GM19395 (cell line): ENCODE measurements at regions not wholly inside any gene's neighbourhood (a gene's known extent, or its start where the extent isn't known, plus 50 kb on each side); places are given as distances from the start of the nearest gene placed in this dataset.

Experiments
- ATAC-seq: cut with Tn5 transposase; IDR thresholded peaks from one replicate; pipeline ENCODE4 v1.9.1; 2021; ENCODE audit warnings: mild to moderate bottlenecking, moderate library complexity; ENCODE audit not compliant: unreplicated experiment

DNA sequence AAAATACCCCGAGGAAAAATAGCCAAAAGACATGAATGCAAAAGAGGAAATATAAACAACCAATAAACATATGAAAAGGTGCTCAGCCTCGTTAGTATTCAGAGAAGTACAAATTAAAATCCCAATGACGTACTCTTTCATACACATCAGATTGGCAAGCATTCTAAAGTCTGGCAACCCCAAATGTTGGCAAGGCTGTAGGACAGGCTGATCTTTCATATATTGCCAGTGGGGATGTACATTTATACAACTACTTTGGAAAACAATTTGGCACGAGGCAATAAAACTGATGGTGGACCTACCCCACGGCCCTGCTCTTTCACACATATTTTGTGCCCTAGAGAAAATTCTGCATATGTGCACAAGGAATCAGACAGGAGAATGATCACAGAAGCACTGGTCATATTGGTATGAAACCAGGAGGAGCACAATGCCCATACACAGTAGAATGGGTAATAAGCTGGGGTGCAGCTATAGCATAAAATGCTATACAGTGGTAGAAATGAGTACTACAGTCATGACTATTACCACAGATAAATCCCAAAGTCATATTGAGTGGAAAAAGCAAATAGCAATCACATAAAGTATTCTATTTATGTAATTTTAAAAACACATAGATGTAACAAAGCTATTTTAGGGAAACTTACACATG lies 176.0 kb upstream of the SLC24A5 start:
- no peak for ATAC-seq

DNA sequence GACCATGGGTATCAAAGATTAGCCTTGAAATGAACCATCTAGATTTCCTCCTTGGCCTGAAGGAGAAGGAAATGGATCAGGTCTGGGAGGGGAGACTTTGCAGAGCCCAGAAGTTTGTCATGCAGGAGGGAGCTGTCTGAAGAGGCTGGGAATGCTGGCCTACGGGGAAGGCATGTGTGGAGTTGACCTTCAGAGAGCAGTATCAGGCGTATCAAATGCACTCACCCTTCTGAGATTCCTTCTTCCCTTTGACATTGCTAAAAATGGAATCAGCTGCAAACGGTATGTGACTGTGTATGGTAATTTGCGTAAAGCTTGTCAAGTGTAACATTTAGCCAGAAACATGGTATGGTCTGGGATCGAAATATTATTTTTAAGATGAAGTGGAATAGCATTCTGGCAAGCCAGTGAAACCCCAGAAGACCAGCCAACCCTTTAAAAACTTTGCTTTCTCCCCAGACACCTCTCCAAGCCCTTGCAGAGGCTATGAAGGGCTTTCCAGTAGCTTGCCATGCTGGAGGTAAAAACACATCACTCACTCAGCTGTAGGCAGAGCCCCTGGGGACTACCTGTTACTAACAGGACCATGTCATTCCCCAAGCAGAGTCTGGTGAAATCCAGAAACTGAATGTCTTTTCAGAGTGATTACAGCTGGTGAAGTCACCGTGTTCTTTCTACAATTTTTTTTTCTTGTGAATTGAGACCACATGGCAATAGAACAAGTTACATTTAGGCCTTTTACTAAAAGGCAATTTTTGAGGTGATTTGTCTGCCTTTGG lies 174.7 kb upstream of the SLC24A5 start:
- ATAC-seq = no peak

DNA sequence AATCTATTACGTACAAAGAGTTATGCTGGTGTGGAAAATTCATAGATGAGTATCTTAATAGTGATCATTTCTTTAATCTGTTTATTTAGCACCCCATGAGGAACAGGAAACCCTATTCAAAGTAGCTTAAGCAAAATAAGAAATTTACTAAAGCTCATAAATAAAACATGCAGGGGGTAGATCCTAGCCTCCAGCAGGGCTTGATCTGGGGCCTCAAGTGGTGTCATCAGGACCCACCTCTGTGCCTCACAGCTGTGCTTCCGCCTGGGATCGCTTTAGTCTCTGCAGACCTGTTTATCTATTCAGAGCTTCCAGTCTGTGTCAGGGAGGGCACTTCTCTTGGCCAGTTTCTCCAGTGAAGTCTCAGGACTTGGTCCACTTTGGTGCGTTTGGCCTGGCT lies 171.0 kb upstream of the SLC24A5 start:
- no peak for ATAC-seq

DNA sequence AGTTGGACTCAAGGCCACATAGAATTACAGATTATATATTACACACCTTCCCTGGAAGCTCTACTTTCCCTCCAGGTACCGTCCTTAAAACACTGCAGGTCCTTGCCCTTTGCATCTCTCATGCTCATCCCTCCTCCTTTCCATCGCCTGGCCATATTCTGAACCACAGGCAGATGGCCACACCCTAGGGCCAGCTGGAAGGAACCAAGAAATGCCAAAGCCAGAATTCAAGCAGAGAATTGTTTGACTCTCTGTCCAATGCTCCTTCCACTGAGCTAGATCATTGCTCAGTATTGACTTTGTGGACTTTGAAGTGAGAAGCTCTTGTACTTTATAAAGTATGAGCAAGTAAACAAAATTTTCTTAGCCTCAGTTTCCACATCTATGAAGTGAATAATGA lies 170.3 kb upstream of the SLC24A5 start:
- ATAC-seq = no peak

DNA sequence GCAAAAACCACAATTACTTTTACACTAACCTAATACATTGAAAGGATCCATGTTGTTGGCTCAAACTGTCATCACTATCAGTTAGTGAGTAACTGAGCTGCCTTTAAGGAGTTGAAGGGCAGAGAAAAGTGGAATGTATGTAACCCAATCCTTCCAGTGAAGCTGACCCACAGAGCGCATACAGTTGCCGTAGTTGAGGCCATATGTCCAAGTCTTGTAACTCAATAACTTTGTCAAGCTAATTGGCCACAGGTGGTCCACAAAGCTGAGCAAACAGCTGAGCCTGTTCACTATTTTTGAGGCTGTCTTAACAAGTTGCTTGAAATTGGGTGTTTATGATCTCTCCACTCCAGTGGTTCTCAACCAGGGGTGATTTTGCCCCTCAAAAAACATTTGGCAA lies 169.0 kb upstream of the SLC24A5 start:
- no peak for ATAC-seq

DNA sequence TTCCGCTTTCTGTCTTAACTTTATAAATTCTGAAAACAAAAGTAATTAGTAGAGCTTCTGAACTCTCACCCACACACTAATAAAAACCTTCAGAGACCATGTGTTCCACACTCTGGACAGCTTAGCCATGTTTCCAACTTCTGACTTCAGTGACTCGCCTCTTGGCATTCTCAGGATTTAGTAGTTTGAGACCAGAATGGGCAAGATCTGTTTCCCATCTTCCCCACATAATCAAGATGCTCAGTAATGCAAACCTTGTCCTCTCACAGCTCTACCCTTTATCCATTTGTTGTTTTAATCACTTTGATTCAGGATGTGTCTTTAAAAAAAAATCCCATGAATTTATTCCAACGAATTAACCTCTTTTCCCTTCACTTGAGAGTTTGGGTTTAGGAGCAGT lies 166.6 kb upstream of the SLC24A5 start:
- ATAC-seq = no peak

DNA sequence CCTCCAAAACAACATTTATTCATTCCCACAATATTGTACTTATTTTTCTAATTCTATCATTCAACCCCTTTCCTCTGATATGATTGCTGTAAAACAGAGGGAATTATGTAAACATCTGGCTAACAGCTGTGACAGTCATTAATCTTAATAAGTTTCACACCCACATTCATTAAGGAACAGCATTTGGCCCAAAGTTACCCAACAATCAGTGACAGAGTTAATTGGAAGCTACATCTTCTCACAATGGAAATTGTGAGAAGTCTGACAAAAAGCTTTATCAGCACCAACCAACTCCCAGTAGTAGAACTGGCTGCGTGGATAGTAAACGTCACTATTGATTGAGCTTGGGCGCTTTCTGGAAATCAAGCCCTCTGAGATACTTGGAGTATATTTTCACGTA lies 165.8 kb upstream of the SLC24A5 start:
- no peak for ATAC-seq

DNA sequence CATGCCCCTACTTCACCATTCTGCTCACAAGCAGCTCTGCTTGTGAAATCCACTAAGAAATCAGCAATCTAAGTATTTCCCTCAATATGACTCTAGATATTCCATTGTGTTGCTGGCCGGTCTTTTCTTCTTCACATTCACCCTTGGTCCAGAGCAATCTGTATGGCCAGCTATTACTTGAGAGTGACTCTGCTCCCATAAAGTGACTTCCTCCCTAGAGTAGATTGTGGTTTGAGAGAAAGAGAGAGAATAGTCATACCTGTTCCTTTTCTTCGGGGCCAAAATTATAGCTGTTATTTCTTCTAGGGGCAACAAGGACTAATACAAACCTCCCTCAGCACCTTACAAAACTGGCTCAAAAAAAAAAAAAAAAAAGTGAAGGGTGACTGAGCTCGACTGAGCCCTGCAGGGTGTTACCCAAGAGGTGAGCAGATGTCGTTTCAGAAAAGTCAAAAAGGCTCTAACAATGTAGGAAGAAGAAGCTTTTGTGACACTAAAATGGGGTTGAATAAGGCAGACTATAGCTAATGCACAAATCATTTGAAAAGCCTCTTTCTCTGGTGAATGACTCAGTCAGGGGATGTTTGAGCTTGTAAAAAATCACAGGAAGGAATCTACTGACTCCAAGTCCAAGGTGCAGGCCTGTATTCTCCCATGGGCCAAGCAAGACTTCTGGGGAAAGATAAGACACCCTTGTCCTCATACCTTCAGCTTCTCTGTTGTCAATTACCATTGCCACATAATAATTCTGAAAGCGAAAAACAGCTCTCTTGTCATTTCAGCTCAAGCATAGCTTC lies 161.0 kb upstream of the SLC24A5 start:
- ATAC-seq = no peak

DNA sequence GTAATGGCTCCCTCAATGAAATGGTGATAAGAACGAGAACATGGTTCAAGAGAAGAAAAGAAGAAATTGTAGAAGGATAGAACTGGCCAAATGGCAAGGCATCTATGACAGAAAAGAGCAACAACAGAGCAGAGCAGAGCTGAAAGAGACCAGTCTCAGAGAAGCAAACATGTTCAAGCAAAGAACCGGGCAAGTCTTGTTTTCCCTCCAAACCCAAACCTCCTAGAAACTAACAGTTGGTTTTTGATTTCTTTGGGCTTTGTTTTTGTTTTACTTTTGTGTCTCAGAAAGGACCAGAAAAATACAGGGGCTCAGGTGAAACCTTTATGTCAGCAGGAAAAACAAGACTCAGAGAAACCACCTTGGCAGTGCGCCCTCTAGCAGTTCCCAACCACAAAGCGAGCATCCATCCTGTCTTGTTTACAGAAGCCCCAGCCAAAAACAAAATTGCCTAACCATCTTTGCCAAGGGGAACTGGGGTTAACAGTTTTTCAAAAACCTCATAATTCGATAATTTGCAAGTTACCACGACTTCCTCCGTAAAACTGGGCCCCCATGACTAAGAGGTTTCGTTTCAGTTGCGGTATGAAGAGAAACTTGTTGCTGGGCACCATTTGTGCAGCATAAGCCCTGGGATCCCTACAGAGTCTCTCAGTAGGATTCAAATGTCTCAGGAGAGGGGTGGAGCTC lies 159.2 kb upstream of the SLC24A5 start:
- ATAC-seq = peak; percentile 93

DNA sequence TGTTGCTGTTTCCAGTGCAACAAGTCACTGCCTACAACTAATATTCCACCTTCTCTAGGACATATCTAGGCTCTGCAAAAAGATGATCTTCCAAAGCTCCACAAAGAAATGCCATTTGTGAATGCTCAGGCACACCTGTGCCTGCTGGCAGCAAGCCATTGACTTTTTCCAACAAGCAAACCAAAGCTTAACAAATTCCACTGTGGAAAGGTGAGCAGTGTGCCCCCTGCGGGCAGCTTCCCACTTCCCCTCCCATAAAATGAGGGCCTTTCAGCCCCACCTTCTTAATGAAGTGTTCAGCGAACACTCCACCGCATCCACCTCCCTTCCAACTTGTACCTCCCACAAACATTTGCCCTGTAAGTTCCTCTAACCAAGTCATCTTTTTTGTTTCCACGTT lies 157.5 kb upstream of the SLC24A5 start:
- no peak for ATAC-seq

DNA sequence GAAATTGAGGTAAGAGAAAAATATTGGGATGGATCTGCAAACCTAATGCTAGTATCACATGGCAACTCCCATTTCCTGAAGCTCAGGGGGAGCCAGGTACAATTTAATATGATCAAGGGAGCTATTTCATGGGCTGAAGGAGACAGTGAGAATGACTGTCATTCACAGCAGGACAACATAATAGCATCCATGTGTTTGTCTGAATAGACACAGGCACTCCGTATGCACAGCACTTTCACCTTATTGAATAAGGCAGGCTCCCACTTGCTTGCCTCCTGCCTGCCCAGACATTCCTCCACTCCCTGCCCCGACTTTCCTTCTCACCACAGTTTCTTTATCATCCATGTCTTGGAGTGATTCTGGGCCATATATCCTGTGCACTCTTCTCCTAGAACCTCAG lies 156.6 kb upstream of the SLC24A5 start:
- no peak for ATAC-seq

DNA sequence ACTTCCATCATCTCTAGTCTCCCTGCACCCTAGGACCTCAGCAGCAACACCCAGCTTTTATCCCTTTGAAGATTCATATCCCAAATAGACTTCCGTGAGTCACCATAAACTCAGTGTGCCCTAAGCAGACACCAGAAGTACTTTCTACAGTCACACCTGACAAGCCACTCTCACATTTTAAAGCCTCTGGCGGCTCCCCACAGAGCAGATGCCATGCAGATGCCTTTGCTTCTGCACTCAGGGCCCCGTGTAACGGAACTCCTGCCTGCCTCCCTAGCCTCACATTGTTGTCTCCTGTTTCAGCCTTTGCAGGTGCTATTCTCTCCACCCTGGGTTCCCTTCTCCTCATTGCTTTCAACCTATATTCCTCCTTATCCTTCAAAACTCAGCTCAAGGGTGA lies 155.5 kb upstream of the SLC24A5 start:
- no peak for ATAC-seq

DNA sequence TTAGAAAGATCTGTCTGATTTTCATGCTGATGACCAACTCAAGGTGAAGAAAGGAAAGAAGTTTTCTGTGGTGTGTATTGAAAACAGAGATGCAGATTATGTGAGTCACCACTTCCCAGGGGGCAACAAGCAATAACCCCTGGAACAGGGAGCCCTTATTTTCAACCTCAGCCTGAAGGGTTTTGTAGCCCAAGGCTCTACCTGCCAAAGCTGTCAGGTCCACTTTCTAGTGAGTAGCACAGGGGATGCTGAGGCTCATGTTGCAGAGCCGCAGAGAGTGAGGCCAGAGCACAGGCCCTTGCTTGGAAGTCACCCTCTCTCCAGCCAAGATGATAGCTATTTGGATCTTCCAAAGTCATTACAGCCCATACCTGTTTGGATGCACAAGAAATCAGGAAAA lies 152.2 kb upstream of the SLC24A5 start:
- no peak for ATAC-seq

DNA sequence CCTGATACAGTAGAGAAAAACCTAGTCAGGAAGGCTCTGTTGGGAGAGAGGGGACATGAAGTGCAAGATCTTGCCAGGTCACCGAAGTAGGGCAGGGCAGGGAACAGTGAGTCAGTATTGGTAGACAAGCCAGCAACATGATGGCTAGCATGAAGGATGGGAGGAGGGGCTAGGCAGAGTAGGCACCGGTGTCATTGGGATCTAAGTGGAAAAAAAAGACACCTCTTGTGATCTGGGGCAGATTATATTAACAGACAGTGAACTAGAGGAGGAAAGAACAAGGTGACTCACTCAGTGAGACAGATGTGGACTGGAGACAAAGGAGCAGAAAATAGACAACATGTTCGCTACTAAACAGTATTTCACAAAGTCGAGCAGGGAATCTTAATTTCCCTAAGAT lies 149.2 kb upstream of the SLC24A5 start:
- no peak for ATAC-seq

DNA sequence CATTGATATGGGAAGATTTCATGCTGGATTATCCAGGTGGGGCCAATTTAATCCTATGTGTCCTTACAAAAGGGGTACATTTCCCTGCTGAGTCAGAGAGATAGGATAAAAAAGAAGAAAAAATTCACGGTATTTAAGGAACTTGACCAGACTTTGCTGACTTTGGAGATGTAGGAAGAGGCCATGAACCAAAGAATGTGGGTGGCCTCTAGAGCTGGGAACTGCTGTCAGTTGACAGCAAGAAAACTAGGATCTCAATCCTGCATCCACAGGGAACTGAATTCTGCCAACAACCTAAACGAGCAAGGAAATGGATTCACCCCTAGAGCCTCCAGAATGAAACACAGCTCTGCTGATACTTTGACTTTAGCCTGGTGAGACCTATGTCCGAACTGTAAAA lies 148.1 kb upstream of the SLC24A5 start:
- ATAC-seq = no peak

DNA sequence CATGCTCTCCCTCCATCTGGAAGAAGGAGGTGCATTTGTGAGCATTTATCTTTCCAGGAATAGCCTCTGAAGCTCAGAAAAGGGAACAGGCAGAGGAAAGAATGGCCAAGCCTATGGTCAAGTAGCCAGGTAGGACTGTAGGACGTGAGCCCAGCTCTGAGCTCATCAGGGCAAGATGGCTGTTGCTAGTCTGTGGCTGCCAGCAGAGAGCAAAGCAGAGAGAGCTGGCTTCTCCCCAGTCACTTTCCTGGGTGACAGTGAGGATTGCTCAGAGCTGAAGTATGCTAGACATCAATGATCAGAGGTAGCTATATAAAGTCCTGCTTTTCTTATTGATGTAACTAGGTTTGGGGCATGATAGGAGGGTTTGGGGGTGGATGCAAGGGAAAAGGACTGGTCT lies 146.1 kb upstream of the SLC24A5 start:
- ATAC-seq = no peak

DNA sequence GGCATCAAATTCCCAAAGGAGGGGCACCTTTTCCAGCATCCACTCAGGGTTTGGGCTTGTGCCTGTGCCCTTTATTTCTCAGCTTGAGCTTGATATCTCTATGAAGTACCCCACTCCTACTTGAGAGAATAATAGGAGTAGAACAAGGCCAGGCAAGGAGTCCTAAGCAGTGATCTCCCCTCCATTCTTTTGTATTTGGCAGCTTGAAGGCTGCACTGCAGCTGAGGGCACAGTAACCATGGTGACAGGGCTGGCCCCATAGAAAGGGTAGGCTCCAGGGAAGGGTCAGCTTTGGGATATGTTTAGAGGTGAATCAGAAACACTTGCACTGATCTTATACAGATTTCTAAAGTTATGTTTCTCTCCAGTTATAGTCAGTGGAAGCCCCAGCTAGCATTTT lies 145.4 kb upstream of the SLC24A5 start:
- ATAC-seq = no peak

DNA sequence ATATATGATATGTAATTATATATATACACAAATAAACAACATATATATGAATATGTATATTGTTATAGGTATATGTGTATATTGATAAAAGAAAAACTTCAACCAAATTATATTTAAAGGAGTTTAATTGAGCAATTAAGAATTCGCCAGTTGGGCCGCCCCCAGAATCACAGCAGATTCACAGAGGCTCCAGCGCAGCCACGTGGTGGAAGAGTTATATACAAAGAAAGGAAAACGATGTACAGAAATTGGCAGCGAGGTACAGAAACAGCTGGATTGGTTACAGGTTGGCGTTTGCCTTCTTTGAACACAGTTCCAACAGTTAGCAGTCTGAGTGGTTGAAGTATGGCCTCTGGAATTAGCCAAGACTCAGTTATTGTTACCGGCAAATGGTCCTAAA lies 137.3 kb upstream of the SLC24A5 start:
- no peak for ATAC-seq

DNA sequence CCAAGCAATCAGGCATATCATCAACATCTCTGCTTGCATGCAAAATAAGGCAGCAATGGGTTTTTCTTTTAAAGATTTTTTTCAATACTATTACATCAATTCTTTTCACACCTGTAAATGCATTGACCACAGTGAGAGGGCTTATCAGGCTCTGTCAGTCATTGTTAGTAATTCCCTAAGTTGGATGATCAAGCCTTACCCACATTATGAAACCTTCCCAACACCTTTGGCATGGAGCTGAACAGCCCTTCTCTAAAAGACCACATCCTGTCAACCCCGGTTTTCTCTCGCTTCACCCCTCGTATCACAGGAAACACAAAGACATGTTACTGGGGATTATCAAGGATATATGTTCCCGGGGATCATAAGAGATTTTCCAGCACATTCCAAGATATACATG lies 135.2 kb upstream of the SLC24A5 start:
- no peak for ATAC-seq

DNA sequence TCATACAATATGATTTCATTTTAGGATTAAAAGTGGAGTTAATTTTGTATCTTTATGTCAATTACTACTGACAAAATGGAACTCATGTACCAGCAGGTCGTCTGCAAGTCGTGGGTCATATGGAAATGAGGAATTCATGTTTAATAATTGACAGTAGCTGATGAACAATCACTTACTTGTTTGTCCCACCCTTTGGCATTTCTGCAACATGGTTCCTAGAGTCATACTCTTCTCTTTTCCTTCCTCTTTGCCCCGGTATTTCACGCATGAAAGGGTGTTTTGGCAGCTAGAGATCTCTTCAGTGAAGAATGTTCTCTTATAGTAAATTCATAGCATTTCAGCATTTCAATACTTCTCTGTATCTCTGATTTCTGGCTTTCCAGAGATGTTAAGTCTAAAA lies 133.3 kb upstream of the SLC24A5 start:
- peak; percentile 16 for ATAC-seq

DNA sequence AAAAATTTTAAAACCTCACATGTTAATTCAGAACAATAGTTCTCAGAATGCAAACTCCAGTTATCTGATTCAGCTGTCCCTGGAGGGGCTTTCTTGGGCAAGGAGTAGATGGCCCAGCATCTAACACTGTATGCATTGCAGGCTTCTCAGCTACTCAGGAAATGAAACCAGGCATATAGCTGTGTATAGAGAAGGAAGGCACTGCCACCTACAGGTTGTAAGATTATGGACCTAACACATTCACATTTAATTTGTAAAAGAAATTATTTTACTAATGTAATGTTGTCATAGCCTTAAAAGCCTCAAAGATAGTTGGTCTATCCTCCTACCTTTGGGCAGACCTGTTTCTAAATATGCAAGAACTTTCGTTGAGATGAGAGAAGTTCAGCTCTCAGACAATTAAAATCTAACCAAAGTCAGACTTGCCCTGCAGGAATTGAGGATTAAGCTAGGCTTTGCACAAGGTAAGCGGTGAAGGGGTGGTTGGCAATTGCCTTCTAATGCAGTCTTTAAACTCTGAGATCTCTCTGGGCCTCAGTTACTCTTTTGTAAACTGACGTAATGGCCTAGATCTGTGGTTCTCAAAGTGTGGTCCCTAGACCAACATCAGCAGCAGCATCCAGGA lies 132.8 kb upstream of the SLC24A5 start:
- peak; percentile 98 for ATAC-seq
